WTC11 (cell line): ENCODE measurements at regions not wholly inside any gene's neighbourhood (a gene's known extent, or its start where the extent isn't known, plus 50 kb on each side); places are given as distances from the start of the nearest gene placed in this dataset.

Experiments used
- ATAC-seq: fragments of 200-7000 bp; cut with Tn5 transposase; 2 replicates; pipeline ENCODE4 v1.10.0; 2021; ENCODE audit warnings: mild to moderate bottlenecking, moderate library complexity
- CTCF ChIA-PET: fragments of 300-600 bp; sonication (Branson Sonifier 250); formaldehyde crosslinking; loops from one replicate; lab custom pipeline; 2021; ENCODE audit warnings: antibody characterized with exemption; lab: Charles Lee
- POLR2A ChIA-PET: fragments of 350-600 bp; sonication (Branson Sonifier 250); formaldehyde crosslinking; loops from one replicate; lab custom pipeline; 2021; ENCODE audit warnings: antibody characterized with exemption; lab: Charles Lee
- DNase-seq: peaks from one replicate; pipeline ENCODE4 v3.0.0; 2021; ENCODE audit warnings: low spot score
- H3K27ac Mint-ChIP-seq: 2 replicates; pipeline ENCODE4 v1.8.0; 2021; ENCODE audit warnings: mixed read lengths
- H3K27me3 Mint-ChIP-seq: 2 replicates; pipeline ENCODE4 v1.8.0; 2021; ENCODE audit warnings: low read depth, mild to moderate bottlenecking, moderate library complexity, mixed read lengths
- H3K36me3 Mint-ChIP-seq: 2 replicates; pipeline ENCODE4 v1.8.0; 2021; ENCODE audit warnings: mixed read lengths
- H3K4me1 Mint-ChIP-seq: 2 replicates; pipeline ENCODE4 v1.8.0; 2022; ENCODE audit warnings: mixed read lengths
- H3K4me3 Mint-ChIP-seq: 2 replicates; pipeline ENCODE4 v1.8.0; 2021; ENCODE audit warnings: mild to moderate bottlenecking, moderate library complexity, mixed read lengths
- H3K9me3 Mint-ChIP-seq: 2 replicates; pipeline ENCODE4 v1.8.0; 2021; ENCODE audit warnings: mixed read lengths
- ELF4 ChIP-seq: sonication (generic); formaldehyde crosslinking; IDR thresholded peaks from 2 replicates; pipeline ENCODE4 v1.8.1; 2022; ENCODE audit warnings: low read depth, mild to moderate bottlenecking, moderate library complexity, missing genetic modification reagents
- EMX1 ChIP-seq: fragments of 250-450 bp; sonication (Bioruptor Pico); IDR thresholded peaks from 2 replicates; pipeline ENCODE4 v1.8.0; 2021; ENCODE audit warnings: mild to moderate bottlenecking
- IRF2 ChIP-seq: sonication (generic); formaldehyde crosslinking; IDR thresholded peaks from 2 replicates; pipeline ENCODE4 v1.8.0; 2022; ENCODE audit warnings: low read depth, missing genetic modification reagents, borderline replicate concordance
- MYBL2 ChIP-seq: sonication (generic); formaldehyde crosslinking; IDR thresholded peaks from 2 replicates; pipeline ENCODE4 v1.8.1; 2023; ENCODE audit warnings: mild to moderate bottlenecking, moderate library complexity, missing genetic modification reagents
- NFE2L1 ChIP-seq: sonication (generic); formaldehyde crosslinking; IDR thresholded peaks from 2 replicates; pipeline ENCODE4 v1.8.1; 2023; ENCODE audit warnings: missing genetic modification reagents
- NR1H2 ChIP-seq: sonication (generic); formaldehyde crosslinking; IDR thresholded peaks from 2 replicates; pipeline ENCODE4 v1.9.0; 2021; ENCODE audit warnings: mild to moderate bottlenecking, moderate library complexity, missing genetic modification reagents
- OVOL2 ChIP-seq: fragments of 250-450 bp; sonication (Bioruptor Pico); IDR thresholded peaks from 2 replicates; pipeline ENCODE4 v1.9.0; 2021; ENCODE audit warnings: mild to moderate bottlenecking, borderline replicate concordance
- SMAD3 ChIP-seq: sonication (generic); formaldehyde crosslinking; IDR thresholded peaks from 2 replicates; pipeline ENCODE4 v1.8.0; 2022; ENCODE audit warnings: missing genetic modification reagents, mild to moderate bottlenecking, borderline replicate concordance
- TCF7 ChIP-seq: sonication (generic); formaldehyde crosslinking; IDR thresholded peaks from 2 replicates; pipeline ENCODE4 v1.8.0; 2022; ENCODE audit warnings: mild to moderate bottlenecking, low read depth, missing genetic modification reagents, moderate library complexity
- ZNF423 ChIP-seq: fragments of 250-450 bp; sonication (Bioruptor Pico); IDR thresholded peaks from 2 replicates; pipeline ENCODE4 v2.1.2; 2022; ENCODE audit warnings: mild to moderate bottlenecking, moderate library complexity
- ZNF671 ChIP-seq: fragments of 250-450 bp; sonication (Bioruptor Pico); IDR thresholded peaks from 2 replicates; pipeline ENCODE4 v1.8.0; 2021; ENCODE audit warnings: mild to moderate bottlenecking
- TF ChIP-seq, protein P1 (sequence below): fragments of 250-450 bp; sonication (Bioruptor Pico); IDR thresholded peaks from 2 replicates; pipeline ENCODE4 v1.9.0; 2021; ENCODE audit warnings: mild to moderate bottlenecking
- TF ChIP-seq, protein P2 (sequence below): sonication (generic); formaldehyde crosslinking; IDR thresholded peaks from 2 replicates; pipeline ENCODE4 v1.8.1; 2023; ENCODE audit warnings: mild to moderate bottlenecking, moderate library complexity, missing genetic modification reagents
- TF ChIP-seq, protein P3 (sequence below): sonication (generic); formaldehyde crosslinking; IDR thresholded peaks from 2 replicates; pipeline ENCODE4 v1.8.0; 2022; ENCODE audit warnings: missing genetic modification reagents
- TF ChIP-seq, protein P4 (sequence below): sonication (generic); formaldehyde crosslinking; IDR thresholded peaks from 2 replicates; pipeline ENCODE4 v1.8.1; 2022; ENCODE audit warnings: low read depth, mild to moderate bottlenecking, moderate library complexity, missing genetic modification reagents, borderline replicate concordance
- TF ChIP-seq, protein P5 (sequence below): sonication (generic); formaldehyde crosslinking; IDR thresholded peaks from 2 replicates; pipeline ENCODE4 v1.8.0; 2022; ENCODE audit warnings: mild to moderate bottlenecking, missing genetic modification reagents

DNA sequence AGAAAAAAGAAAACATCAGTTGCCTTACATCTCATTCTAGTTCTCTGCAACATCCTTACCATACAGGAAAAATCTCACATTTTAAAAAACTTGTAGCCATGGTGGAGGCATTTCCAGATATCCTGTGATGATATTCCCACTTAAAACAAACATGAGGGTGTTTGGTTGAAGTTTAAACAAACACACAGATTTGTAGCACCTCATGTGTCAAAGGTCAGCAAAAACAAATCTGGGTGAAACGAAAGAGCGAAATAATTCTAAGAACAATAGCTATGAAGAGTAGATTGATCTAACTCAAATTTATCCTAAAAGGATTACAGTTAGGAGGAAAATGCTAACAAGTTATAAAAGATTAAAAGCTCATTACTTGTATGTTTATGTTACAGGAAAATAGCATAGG lies 83.1 kb upstream of the IRX5 start (continued):
- TF ChIP-seq, protein P1, sequence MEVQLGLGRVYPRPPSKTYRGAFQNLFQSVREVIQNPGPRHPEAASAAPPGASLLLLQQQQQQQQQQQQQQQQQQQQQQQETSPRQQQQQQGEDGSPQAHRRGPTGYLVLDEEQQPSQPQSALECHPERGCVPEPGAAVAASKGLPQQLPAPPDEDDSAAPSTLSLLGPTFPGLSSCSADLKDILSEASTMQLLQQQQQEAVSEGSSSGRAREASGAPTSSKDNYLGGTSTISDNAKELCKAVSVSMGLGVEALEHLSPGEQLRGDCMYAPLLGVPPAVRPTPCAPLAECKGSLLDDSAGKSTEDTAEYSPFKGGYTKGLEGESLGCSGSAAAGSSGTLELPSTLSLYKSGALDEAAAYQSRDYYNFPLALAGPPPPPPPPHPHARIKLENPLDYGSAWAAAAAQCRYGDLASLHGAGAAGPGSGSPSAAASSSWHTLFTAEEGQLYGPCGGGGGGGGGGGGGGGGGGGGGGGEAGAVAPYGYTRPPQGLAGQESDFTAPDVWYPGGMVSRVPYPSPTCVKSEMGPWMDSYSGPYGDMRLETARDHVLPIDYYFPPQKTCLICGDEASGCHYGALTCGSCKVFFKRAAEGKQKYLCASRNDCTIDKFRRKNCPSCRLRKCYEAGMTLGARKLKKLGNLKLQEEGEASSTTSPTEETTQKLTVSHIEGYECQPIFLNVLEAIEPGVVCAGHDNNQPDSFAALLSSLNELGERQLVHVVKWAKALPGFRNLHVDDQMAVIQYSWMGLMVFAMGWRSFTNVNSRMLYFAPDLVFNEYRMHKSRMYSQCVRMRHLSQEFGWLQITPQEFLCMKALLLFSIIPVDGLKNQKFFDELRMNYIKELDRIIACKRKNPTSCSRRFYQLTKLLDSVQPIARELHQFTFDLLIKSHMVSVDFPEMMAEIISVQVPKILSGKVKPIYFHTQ = no peak
- TF ChIP-seq IRF2 (CRISPR knock-in tag) = no peak
- no peak for TF ChIP-seq TCF7 (CRISPR knock-in tag)

DNA sequence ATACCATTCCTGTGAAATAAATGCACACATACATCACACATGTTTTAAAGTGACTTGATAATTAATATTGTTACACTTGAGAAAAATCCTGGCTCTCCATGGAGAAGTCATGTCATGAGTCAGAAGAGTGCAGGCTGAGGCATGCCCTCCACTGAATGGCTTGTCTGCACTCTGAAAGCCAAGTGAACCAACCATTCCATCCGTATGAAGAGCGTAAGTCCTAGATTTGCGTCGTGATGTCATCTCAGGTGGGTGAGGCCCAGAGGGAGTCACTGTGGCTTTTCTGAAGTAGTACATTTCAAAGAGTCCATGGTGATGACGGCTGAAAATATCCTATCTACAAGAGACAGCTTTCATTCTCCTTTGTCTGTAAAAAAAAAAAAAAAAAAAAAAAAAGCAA lies 83.5 kb upstream of the IRX5 start:
- Mint-ChIP-seq H3K4me1 (no peaks in the 10 kb centered on the region), H3K27ac (no peak overlapping the region), H3K4me3 (no peak overlapping the region), H3K36me3 (peaks cover 20% of the 10 kb centered on the region), H3K27me3 (peaks cover 4% of the 10 kb centered on the region; the same call in 1 of the 2 replicates), H3K9me3 (peaks cover 23% of the 10 kb centered on the region)
- DNase-seq (no peak), ATAC-seq (no peak)
- TF ChIP-seq, protein P2, sequence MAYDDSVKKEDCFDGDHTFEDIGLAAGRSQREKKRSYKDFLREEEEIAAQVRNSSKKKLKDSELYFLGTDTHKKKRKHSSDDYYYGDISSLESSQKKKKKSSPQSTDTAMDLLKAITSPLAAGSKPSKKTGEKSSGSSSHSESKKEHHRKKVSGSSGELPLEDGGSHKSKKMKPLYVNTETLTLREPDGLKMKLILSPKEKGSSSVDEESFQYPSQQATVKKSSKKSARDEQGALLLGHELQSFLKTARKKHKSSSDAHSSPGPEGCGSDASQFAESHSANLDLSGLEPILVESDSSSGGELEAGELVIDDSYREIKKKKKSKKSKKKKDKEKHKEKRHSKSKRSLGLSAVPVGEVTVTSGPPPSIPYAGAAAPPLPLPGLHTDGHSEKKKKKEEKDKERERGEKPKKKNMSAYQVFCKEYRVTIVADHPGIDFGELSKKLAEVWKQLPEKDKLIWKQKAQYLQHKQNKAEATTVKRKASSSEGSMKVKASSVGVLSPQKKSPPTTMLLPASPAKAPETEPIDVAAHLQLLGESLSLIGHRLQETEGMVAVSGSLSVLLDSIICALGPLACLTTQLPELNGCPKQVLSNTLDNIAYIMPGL (CRISPR knock-in tag) = no peak
- TF ChIP-seq, protein P3, sequence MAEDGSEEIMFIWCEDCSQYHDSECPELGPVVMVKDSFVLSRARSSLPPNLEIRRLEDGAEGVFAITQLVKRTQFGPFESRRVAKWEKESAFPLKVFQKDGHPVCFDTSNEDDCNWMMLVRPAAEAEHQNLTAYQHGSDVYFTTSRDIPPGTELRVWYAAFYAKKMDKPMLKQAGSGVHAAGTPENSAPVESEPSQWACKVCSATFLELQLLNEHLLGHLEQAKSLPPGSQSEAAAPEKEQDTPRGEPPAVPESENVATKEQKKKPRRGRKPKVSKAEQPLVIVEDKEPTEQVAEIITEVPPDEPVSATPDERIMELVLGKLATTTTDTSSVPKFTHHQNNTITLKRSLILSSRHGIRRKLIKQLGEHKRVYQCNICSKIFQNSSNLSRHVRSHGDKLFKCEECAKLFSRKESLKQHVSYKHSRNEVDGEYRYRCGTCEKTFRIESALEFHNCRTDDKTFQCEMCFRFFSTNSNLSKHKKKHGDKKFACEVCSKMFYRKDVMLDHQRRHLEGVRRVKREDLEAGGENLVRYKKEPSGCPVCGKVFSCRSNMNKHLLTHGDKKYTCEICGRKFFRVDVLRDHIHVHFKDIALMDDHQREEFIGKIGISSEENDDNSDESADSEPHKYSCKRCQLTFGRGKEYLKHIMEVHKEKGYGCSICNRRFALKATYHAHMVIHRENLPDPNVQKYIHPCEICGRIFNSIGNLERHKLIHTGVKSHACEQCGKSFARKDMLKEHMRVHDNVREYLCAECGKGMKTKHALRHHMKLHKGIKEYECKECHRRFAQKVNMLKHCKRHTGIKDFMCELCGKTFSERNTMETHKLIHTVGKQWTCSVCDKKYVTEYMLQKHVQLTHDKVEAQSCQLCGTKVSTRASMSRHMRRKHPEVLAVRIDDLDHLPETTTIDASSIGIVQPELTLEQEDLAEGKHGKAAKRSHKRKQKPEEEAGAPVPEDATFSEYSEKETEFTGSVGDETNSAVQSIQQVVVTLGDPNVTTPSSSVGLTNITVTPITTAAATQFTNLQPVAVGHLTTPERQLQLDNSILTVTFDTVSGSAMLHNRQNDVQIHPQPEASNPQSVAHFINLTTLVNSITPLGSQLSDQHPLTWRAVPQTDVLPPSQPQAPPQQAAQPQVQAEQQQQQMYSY (CRISPR knock-in tag) = no peak
- TF ChIP-seq ZNF423 (CRISPR knock-in tag) (no peak), EMX1 (CRISPR knock-in tag) (no peak), NR1H2 (CRISPR knock-in tag) (no peak), ZNF671 (CRISPR knock-in tag) (no peak), NFE2L1 (CRISPR knock-in tag) (no peak), ELF4 (CRISPR knock-in tag) (no peak), MYBL2 (no peak), SMAD3 (CRISPR knock-in tag) (no peak), OVOL2 (CRISPR knock-in tag) (no peak)
- TF ChIP-seq, protein P4, sequence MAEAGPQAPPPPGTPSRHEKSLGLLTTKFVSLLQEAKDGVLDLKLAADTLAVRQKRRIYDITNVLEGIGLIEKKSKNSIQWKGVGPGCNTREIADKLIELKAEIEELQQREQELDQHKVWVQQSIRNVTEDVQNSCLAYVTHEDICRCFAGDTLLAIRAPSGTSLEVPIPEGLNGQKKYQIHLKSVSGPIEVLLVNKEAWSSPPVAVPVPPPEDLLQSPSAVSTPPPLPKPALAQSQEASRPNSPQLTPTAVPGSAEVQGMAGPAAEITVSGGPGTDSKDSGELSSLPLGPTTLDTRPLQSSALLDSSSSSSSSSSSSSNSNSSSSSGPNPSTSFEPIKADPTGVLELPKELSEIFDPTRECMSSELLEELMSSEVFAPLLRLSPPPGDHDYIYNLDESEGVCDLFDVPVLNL (CRISPR knock-in tag) = no peak
- TF ChIP-seq, protein P5, sequence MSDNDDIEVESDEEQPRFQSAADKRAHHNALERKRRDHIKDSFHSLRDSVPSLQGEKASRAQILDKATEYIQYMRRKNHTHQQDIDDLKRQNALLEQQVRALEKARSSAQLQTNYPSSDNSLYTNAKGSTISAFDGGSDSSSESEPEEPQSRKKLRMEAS = no peak
- ChIA-PET CTCF (interaction anchor here (0.6 kb wide), 1 partner anchor 145 kb away, joined by 4 read pairs; no protein-coding TSS in a partner anchor), POLR2A (no interaction called here)
